RKO (cell line): ENCODE measurements at regions not wholly inside any gene's neighbourhood (a gene's known extent, or its start where the extent isn't known, plus 50 kb on each side); places are given as distances from the start of the nearest gene placed in this dataset.

ENCODE experiments used
- DNase-seq: peaks from one replicate; pipeline ENCODE4 v3.0.0-alpha.2; 2016; ENCODE audit warnings: low spot score

DNA sequence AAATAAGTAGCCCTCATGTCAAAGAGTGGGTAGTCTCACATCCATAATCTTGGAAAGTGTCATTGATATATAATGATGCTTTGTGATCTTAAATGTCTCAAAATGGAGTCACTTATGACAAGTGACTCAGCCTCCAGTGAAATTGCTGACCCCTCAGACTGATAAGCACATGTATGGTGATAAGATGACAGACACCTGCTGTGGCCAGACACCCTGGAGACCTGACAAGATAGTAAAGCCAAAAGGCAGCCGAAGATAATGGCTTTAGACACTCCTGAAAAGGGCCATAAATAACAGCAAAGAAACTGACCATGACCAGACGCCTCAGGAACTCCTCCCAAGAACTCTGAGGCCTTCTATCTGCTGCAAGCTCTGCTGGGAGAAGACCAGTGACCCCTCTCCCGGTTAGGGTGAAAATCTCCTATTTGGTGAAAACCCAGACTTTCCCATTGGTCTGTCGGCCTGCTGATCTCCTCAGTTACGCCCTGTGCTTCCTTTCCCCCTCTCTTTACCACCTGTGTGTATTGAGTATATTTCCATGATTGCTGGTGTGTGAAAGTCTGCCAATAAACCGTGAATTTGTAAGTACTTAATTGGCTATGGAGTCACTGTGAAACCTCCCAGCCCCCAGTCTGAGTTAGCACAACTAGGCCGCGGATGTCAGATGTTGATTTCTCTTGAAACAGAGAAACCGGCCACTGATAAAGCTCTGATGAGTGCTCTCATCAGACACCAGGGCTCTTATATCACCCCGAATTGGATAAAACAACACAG is 226.7 kb upstream of the MYOCD start:
- DNase-seq, result no peak

DNA sequence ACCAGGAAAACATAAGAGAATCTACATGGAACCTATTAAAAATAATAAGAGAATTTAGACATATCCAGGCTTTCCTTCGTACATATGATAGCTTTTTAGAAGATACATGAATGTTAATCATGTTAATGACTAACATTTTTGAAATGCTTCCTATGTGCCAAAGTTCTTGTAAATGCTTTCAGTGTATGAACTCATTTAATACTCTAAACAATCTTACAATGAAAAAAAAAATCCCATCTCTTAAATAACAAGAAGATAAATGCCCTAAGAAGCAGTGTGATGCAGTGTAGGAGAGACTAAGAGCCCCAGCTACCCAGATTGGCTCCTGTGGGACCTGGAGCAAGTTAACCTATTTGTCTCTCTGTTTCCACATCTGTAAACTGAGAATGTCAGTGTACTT is 220.4 kb upstream of the MYOCD start:
- DNase-seq, result no peak

DNA sequence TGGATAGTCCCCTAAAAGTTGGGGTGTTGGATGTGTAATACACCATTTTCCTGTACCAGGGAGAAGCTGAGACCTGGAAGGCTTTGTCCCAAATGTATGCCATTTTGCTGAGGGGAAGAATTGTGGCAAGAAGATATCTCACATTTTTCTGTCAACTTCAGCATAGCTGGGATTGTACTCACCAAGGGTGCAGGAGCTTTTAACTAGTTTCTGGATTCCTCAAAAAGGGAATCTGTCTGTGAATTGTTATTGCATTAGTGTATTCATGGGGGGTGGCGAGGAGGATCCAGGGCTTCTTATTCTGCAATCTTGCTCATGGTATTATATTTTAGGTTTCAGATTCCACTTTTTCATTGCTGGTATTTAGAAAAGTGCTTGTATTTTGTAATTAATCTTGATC is 208.2 kb upstream of the MYOCD start:
- no peak for DNase-seq

DNA sequence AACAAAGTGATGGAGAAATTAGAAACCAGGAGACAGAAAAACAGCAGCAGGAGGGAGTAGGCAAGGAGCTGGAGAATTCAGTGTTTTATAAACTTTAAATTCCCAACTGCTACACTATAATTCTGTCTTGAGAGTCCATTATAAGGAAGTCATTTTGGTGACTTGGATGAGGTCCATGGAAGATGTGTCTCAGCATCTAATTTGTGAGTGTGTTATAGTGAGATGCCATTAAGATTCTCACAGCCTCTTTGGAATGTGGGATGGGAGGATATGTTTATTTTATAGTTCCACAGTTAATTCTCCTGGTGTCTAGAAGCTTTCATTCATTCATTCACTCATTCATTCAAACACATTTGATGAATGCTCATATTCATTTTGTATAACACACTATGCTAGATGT is 206.0 kb upstream of the MYOCD start:
- no peak for DNase-seq

DNA sequence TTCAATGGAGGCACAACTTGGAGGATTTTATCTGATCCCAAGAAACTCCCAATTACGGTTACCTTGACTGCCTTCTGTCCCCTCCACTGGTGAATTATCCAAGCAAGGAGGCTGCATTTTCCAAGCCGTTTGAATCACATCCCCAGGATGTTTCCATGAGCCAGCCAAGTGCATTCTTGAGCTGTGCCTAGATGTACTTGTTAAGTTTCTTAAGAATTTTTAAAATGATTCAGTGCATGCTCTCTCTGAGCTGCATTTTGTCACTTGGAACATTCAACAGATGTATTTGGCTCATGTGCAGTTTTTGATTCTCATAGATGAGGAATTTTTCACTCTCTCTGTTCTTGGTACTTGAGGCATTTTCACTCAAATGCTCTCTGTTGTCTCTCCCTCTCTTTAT is 202.6 kb upstream of the MYOCD start:
- DNase-seq, result no peak

DNA sequence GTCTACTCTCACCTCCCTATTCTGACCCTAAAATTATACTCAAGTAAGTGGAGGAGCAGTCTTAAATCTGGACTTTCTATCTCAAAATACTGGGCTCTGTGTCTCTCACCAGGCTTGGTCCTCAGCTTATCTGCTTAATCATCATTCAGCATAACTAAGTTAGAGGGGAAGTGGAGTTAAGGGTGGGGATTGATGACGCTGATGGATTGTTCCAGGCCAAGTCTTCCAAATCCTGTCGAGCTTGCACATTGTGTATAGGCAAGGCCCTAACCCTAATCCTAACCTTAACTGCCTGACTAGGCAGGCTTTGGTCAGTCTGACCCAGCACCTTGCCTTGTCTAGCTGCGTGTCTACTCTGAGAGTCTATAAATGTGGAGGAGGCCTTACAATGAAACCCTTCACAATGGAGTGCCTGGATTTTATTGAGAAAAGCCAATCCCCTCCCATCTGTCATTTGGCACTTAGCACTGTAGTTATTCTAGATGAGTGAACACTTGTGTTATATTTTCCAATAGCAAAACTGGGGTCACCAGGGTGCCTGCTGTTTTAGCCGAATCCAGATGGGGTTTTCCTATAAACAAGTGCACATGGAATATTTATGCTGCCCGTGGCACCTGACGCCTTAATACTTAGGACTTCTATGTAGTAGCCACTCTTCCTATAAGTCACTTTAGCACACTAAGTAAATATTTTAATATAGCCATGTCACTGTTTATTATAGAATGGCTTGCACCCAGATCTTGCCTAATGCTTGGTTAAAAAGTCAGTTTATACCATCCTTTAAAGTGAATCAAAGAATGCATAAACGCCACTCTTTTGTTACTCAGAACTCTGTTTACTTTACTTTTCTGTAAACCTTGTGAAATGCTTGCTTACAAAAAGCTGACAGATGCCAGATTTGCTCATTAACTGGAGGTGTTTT is 193.2 kb upstream of the MYOCD start:
- DNase-seq, result no peak

DNA sequence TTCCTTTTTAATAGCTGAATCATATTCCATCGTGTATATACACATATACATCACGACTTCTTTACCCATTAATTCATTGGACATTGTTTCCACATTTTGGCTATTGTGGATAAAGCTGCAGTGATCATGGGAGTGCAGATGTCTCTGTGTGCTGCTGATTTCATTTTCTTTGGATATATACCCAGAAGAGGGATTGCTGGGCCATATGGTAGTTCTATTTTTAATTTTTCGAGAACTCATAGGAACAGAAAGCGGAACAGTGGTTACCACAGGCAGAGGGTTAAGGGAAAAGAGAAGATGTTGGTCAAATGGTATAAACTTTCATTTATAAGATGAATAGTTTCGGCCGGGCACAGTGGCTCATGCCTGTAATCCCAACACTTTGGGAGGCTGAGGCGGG is 187.4 kb upstream of the MYOCD start:
- no peak for DNase-seq

DNA sequence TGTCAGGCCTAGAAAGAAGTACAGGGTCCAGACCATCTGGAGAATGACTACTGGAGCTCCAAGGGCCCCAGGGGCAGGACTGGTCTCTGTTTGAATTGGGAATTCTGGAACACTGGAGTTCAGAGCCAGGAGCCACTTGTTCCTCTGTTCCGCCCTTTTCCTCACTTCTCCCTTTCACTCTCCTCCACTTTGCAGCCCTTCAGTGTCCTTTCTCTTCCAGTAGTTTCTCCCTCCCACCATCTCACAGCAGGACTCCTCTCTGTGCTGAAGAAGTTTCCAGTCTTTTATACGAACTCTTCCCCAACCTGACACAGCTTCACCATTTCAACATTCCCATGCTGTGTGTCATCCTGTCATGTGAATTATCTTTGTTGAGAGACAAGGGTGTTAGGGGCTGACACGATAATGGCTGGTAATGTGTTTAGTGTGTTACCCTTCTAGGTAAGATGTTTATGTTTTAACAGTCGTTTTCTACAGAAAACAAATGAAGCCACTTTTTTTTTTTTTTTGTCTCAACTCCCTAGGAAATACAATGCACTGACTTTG is 180.3 kb upstream of the MYOCD start:
- DNase-seq, result no peak

DNA sequence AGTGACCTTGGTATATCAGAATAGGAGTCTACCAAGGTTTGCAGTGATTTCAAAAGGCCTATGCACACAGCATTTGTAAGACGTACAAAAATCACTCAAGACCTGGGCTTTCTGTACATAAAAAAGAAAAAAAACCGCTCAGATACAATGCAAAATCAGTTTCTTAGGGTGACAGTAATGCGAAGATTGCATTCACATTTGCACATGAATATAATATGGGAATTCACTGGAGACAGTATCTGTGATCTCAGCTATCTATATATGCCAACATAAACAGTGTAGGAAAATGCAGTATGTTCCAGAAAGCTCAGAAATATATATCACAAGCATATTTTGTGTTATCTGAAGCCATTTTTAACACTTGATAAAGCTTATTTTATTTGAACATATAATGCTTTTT is 176.4 kb upstream of the MYOCD start:
- DNase-seq, result no peak

DNA sequence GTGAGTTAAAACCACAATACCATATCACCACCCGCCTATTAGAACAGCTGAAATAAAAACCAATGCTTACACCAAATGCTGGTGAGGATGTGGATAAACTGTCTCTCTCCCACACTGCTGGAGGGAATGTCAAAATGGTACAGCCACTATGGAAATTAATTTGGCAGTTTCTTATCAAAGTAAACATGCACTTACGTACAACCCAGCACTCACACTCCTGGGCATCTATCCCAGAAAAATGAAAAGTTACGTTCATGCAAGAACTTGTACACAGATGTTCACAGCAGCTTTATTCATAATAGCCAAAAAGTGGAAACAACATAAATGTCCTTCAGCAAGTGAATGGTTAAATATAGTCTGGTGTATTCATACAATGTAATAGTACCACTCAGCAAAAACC is 173.2 kb upstream of the MYOCD start:
- DNase-seq, result no peak

DNA sequence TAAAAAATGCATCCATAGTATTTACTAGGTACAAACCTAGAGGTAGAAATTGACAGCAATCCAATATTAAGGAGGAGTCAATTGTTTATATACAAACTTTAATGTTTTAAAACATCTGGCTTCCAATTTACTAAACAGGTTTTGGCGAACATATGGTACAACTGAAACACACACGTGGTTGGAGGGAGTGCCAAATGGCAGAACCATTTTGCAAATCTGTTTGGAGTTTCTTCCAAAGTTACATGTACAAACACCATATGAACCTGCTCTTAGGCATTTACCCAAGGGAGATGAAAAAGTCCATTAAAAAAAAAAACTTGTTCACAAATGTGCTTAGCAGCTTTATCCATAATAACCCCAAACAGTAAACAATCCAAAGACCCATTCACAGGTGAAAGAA is 159.8 kb upstream of the MYOCD start:
- no peak for DNase-seq

DNA sequence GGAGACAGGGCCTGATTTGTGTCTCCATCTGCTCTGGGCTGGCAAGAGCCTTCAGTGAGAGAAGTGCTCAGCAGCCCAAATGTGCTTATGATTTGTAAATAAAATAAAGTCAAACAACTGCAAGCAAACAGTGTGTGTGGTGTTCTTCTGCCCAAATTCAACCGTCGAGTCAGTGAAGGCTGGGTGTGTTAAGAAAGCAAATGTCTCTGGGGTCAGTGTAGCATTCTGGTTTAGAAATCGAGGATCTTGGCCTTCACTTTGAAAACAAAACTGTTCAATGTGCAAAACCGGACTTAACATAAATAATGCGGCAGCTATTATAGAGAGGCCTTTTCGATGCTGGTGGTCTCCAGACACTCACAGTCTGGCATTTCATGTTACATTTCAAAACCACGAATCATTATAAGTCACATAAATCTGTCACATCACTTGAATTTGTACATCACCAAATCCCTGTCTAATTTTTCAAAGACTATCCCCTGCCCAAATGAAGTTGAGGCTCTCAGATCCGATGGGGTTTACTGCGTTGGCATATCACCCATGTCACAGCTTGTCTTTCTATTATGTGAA is 158.6 kb upstream of the MYOCD start:
- DNase-seq, result no peak

DNA sequence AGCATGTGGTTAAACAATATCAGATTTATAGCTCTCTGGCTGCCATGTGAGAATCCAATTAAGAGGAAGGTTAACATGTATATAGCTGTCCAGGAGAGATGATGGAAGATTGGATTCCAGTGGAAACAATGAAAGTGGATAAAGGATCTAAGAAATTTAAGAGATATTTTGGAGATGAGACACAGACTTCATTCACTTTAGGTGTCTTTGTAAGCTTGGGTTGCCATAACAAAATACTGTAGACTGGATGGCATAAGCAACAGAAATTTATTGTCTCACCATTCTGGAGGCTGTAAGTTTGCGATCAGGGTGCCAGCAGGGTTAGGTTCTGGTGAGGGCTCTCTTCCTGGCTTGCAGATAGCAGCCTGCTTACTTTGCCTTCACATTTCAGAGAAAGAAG is 155.9 kb upstream of the MYOCD start:
- no peak for DNase-seq

DNA sequence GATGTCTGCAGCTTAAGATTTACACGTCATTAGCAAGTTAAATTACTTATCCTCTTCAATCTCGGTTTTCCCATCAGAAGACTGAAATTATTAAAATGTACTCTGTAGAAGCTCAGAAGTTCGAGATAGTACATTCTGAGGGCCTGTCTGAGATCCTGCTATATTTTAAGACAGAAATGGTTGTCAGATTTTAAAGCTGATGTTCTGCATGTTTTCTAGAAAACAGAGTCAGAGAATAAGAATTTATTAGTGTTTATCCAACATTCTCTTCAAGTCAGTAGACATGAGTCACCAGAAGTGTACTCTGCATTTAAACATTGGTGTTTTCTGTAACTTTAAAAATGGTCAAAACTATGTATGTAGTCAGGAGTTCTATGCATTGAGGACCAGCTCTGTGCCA is 155.2 kb upstream of the MYOCD start:
- no peak for DNase-seq

DNA sequence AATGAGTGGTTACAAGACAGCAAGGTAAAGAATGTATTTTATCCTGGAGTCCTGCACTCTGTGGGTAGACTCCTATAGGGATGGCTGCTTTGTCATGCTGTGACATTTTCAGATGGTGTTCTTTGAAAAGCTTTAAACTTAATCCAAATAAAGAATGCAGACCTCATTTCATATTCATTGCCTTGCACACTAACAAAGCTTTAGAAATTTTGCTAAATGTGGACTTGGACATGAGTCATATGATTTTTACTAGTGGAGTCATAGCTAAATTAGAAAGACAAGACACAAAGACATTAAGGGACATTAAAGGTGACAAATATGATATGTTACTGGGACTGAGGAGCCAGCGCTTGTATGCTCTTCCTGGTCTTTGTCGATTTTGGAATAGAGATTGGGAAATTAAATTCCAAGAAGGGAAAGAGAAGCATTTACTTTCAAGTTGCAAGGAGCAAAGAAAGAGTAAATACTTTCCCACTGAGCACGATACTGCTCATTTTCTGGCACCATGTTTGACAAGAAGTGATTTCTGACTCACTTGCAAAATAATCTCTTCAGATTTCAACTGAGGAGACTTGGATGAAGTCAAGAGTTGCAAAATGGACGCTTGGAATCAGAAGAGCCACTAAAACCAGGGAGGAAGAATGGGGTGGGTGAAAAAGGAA is 152.9 kb upstream of the MYOCD start:
- DNase-seq, result no peak

DNA sequence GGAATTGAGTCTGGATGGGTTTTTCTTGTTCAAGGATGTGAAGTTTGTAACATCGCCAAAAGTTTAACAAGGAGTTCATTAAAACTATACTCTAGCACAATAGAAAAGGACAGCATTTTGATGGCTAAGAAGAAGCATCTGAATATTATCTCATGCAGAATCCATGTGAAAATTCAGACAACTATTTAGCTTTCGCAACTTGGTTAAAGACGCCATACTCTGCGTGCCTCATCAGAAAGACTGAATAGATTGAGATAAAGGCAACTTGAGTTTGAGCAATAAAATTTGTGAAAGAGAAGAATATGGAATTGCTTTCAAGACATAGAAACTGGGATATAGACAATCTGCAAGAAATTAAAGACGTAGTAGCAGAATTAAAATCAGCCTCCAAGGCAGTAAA is 151.1 kb upstream of the MYOCD start:
- no peak for DNase-seq

DNA sequence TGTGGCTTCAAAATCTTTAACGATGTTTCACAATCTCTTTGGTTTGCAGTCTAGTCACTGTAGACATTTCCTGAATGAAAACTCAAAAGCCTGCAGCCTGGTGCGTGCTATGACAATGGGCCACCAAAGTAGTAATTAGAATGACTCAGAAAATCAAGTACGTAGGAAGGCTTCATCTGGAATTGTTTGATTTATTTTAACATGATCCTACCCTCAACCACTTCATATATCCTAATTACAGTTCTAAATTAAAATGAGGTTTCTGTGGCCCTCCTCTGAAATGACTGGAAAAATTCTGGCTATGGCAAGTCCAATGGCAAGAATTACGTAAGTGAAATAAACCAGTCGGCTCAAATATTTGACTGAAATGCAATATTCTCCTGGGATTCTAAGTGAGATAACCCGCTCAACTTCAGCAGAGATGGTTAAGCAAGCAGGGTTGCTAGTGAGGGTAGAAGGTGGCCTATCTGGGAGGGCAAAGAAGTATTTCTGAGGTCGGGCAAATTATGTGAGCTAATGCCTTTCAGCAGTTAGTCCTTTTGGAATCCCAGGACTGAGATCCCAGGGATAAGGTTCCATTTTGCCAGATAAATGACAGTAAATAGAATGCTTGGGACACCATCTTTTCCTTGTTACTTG is 145.6 kb upstream of the MYOCD start:
- DNase-seq, result no peak

DNA sequence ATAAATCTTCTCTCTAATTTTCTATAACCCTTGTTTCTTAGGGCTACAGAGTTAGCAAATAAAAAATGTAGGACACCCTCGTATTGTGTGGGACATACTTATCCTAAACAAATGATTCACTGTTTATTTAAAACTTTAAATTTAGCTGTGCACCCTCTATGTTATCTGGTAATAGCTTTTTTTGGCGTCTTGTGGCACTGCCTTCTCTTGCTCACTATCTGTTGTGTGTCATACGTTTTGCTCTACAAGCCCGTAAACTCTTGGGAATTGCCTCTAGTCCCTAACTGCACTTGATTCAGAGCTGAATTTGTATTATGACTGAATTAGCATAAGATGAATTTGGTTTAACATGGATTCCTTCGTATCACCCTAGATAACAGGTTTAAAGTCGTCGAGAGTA is 144.3 kb upstream of the MYOCD start:
- no peak for DNase-seq

DNA sequence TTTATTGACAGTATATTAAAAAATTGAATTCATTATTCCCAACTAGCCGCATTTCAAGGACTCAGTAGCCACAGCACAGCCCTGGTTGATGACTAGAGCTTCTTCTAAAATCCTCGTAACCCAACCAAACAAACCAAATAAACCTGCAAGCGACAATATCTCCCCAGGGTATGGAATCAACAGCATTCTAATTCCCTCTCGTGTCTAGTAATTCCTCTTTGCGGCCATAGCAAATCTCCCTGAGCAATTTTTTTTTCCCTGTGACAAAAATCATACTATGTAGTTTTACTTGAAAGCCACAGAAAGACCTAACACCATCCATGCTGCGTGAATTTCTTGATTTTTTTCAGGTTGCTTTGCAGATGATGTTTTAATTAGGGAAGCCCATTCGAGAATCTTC is 143.4 kb upstream of the MYOCD start:
- DNase-seq, result no peak

DNA sequence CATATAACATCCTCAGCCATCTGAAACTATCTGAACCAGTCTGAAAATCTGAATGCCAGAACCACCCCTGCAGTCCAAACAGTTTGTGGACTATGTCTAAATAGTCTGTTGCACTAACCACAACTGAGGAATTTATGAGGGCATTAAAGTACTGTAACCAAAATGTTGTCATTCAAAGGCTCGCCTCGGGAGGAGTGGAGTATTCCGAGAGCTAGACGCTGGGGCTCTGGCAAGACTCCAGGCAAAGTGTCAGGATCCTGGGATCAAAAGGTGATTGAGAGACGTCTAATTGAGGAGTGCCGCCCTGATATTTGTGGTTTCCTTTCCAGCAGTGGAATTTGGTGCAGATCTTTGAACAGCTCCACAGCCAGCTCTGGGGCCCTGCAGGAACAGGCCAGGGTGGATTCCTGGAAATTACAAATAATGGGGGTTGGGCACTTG is 142.9 kb upstream of the MYOCD start:
- no peak for DNase-seq

DNA sequence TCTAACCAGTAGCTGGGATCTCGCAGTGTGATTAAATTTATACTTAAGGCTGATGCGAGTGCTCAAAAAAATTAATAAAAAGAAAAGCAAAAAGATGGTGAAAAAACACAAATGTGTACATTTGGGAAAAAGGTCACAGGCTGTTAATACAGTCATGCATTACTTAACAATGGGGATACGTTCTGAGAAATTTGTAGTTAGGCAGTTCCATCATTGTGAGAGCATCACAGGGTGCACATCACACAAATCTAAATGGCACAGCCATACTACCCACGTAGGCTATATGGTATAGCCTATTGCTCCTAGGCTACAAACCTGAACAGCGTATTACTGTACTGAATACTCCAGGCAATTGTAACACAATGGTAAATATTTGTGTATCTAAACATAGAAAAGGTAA is 142.4 kb upstream of the MYOCD start:
- DNase-seq, result no peak

DNA sequence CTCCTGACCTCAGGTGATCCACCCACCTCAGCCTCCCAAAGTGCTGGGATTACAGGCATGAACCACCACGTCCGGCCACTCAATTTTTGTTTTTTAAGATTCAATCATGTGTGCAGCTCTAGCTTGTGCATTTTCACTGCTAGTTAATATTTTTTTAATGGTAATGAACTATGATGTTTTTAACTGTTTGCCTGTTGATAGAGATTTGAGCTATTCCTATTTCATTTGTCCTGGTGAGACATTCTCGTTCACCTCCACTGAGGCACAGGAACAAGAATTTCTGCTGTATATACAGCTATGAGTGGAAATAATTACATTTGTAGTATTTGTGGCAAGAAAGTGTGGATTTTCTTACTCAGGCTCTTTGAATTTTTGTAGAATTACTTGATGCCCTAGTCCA is 137.7 kb upstream of the MYOCD start:
- DNase-seq, result no peak
